ENCODE measurements at regions not wholly inside any gene's neighbourhood (a gene's known extent, or its start where the extent isn't known, plus 50 kb on each side); places are given as distances from the start of the nearest gene placed in this dataset.

DNA sequence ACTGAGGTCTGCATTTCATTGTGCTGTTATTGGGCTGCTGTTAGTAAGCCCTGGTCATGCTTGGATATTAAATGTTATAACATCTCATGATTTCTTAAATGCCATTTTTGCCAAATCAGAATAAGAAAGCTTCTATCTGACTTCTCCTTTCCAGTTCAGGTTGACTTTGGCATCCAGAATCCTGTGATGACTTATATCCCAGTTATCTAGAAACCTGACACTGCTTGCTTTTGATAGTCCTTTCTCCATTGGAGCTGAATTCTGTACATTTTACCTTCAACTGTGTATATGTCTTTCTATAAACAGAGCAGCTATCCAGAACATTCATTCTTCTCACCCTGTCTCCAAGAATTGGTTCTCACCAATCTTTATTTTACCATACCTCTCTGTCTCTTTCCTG lies 257.7 kb upstream of the GNPDA2 start:
- ChIA-PET CTCF (interaction anchor here (1.3 kb wide), 1 partner anchor 21 kb away, joined by 3 read pairs; no protein-coding TSS in a partner anchor), SMC1A (ENCODE audit: uncharacterized antibody, unreplicated experiment) (interaction anchor here (0.9 kb wide), 1 partner anchor 63 kb away, joined by 3 read pairs; no protein-coding TSS in a partner anchor), POLR2A (no interaction called here), RAD21 (ENCODE audit: unreplicated experiment) (no interaction called here)
- no peaks in the 10 kb centered on the region for H3K4me1 ChIP-seq (ENCODE audit: control insufficient read depth, insufficient read depth, low read length)
- no TSS peak for BruUV-seq (replicated peaks)
- H2AFZ ChIP-seq (ENCODE audit: control insufficient read depth, low read depth, low read length) = no peak overlapping the region
- in situ Hi-C loops (cut with MboI) (no loop called here), intact Hi-C loops (cut with micrococcal nuclease; ENCODE audit: unreplicated experiment) (no loop called here)
- no peaks in the 10 kb centered on the region for H3K36me3 ChIP-seq (ENCODE audit: control insufficient read depth in 2 of 2, insufficient read depth in 2 of 2, low read length in 1 of 2)
- FAIRE-seq = no peak
- no peak overlapping the region for H3K9ac ChIP-seq (ENCODE audit: control insufficient read depth, insufficient read depth, low read length)
- H3K4me3 ChIP-seq = no peak overlapping the region
- ATAC-seq = no peak
- no peak overlapping the region for H3K27ac ChIP-seq (ENCODE audit: control insufficient read depth, insufficient read depth)
- H3K27me3 ChIP-seq (replicated peaks in 1 of 2; ENCODE audit: control insufficient read depth in 2 of 2, insufficient read depth in 2 of 2, low read length in 1 of 2) = no peaks in the 10 kb centered on the region
- H4K20me1 ChIP-seq (ENCODE audit: control insufficient read depth, insufficient read depth) = no peaks in the 10 kb centered on the region
- no peak overlapping the region for H3K4me2 ChIP-seq (ENCODE audit: control insufficient read depth, insufficient read depth)
- H3K79me2 ChIP-seq (ENCODE audit: control insufficient read depth, insufficient read depth, low read length) = no peaks in the 10 kb centered on the region
- DNase-seq (ENCODE audit: low read depth, low spot score) = no peak
- TF ChIP-seq, protein P1, sequence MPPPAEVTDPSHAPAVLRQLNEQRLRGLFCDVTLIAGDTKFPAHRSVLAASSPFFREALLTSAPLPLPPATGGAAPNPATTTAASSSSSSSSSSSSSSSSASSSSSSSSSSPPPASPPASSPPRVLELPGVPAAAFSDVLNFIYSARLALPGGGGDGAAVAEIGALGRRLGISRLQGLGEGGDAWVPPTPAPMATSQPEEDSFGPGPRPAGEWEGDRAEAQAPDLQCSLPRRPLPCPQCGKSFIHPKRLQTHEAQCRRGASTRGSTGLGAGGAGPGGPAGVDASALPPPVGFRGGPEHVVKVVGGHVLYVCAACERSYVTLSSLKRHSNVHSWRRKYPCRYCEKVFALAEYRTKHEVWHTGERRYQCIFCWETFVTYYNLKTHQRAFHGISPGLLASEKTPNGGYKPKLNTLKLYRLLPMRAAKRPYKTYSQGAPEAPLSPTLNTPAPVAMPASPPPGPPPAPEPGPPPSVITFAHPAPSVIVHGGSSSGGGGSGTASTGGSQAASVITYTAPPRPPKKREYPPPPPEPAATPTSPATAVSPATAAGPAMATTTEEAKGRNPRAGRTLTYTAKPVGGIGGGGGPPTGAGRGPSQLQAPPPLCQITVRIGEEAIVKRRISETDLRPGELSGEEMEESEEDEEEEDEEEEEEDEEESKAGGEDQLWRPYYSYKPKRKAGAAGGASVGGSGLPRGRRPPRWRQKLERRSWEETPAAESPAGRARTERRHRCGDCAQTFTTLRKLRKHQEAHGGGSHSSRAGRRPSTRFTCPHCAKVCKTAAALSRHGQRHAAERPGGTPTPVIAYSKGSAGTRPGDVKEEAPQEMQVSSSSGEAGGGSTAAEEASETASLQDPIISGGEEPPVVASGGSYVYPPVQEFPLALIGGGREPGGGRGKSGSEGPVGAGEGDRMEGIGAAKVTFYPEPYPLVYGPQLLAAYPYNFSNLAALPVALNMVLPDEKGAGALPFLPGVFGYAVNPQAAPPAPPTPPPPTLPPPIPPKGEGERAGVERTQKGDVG (CRISPR knock-in tag; IDR thresholded peaks at IDR 0.05) = no peak
- TF ChIP-seq CHD1 (IDR thresholded peaks at IDR 0.05; ENCODE audit: low read depth, low read length) (no peak), ASH2L (IDR thresholded peaks at IDR 0.05; ENCODE audit: borderline replicate concordance, low read depth) (no peak)
- no peaks in the 10 kb centered on the region for H3K9me3 ChIP-seq (replicated peaks; ENCODE audit: control insufficient read depth, insufficient read depth, low read length)

- SMC1A ChIA-PET (ENCODE audit: uncharacterized antibody, unreplicated experiment) = interaction anchor here (1.0 kb wide), 1 partner anchor 14 kb away, joined by 3 read pairs; no protein-coding TSS in a partner anchor
- no TSS peak for BruUV-seq (replicated peaks)
- Histone ChIP-seq H3K4me3 (no peak overlapping the region), H3K27me3 (replicated peaks in 1 of 2; ENCODE audit: control insufficient read depth in 2 of 2, insufficient read depth in 2 of 2, low read length in 1 of 2) (no peaks in the 10 kb centered on the region), H3K27ac (ENCODE audit: control insufficient read depth, insufficient read depth) (no peak overlapping the region), H2AFZ (ENCODE audit: control insufficient read depth, low read depth, low read length) (no peak overlapping the region), H3K4me2 (ENCODE audit: control insufficient read depth, insufficient read depth) (no peak overlapping the region), H3K4me1 (ENCODE audit: control insufficient read depth, insufficient read depth, low read length) (no peaks in the 10 kb centered on the region), H3K79me2 (ENCODE audit: control insufficient read depth, insufficient read depth, low read length) (no peaks in the 10 kb centered on the region), H4K20me1 (ENCODE audit: control insufficient read depth, insufficient read depth) (no peaks in the 10 kb centered on the region), H3K9me3 (replicated peaks; ENCODE audit: control insufficient read depth, insufficient read depth, low read length) (no peaks in the 10 kb centered on the region), H3K9ac (ENCODE audit: control insufficient read depth, insufficient read depth, low read length) (no peak overlapping the region), H3K36me3 (ENCODE audit: control insufficient read depth in 2 of 2, insufficient read depth in 2 of 2, low read length in 1 of 2) (no peaks in the 10 kb centered on the region)
- 0% methylated on average over 2 of the region's 2 CpGs for WGBS (ENCODE audit: insufficient coverage, insufficient replicate concordance, low lambda C conversion rate, missing lambda C conversion rate)
- in situ Hi-C loops (cut with MboI) = no loop called here
- CTCF ChIA-PET = interaction anchor here (1.3 kb wide), 1 partner anchor 22 kb away, joined by 3 read pairs; no protein-coding TSS in a partner anchor
- no peak for FAIRE-seq
- intact Hi-C loops (cut with micrococcal nuclease; ENCODE audit: unreplicated experiment) = no loop called here
- DNase-seq (ENCODE audit: low read depth, low spot score) = no peak
- RAD21 ChIA-PET (ENCODE audit: unreplicated experiment) = no interaction called here
- no peak for ATAC-seq
- POLR2A ChIA-PET = no interaction called here
- TF ChIP-seq BRCA1 (IDR thresholded peaks at IDR 0.05; ENCODE audit: low read depth, low read length) (no peak), CBX5 (IDR thresholded peaks at IDR 0.05; ENCODE audit: low read depth) (no peak), LARP7 (IDR thresholded peaks at IDR 0.05) (no peak), STAT3 (IDR thresholded peaks at IDR 0.05; ENCODE audit: low read depth, low read length) (no peak), EED (IDR thresholded peaks at IDR 0.05; ENCODE audit: low read depth) (no peak), NFYB (IDR thresholded peaks at IDR 0.05; ENCODE audit: insufficient read depth, low read depth, low read length) (no peak), BACH1 (IDR thresholded peaks at IDR 0.05; ENCODE audit: borderline replicate concordance) (no peak), MTA2 (IDR thresholded peaks at IDR 0.05; ENCODE audit: low read depth) (no peak)
- TF ChIP-seq, protein P2, sequence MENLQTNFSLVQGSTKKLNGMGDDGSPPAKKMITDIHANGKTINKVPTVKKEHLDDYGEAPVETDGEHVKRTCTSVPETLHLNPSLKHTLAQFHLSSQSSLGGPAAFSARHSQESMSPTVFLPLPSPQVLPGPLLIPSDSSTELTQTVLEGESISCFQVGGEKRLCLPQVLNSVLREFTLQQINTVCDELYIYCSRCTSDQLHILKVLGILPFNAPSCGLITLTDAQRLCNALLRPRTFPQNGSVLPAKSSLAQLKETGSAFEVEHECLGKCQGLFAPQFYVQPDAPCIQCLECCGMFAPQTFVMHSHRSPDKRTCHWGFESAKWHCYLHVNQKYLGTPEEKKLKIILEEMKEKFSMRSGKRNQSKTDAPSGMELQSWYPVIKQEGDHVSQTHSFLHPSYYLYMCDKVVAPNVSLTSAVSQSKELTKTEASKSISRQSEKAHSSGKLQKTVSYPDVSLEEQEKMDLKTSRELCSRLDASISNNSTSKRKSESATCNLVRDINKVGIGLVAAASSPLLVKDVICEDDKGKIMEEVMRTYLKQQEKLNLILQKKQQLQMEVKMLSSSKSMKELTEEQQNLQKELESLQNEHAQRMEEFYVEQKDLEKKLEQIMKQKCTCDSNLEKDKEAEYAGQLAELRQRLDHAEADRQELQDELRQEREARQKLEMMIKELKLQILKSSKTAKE (IDR thresholded peaks at IDR 0.05; ENCODE audit: low read depth, poor library complexity, severe bottlenecking) = no peak
- TF ChIP-seq, protein P3, sequence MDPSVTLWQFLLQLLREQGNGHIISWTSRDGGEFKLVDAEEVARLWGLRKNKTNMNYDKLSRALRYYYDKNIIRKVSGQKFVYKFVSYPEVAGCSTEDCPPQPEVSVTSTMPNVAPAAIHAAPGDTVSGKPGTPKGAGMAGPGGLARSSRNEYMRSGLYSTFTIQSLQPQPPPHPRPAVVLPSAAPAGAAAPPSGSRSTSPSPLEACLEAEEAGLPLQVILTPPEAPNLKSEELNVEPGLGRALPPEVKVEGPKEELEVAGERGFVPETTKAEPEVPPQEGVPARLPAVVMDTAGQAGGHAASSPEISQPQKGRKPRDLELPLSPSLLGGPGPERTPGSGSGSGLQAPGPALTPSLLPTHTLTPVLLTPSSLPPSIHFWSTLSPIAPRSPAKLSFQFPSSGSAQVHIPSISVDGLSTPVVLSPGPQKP (IDR thresholded peaks at IDR 0.05; ENCODE audit: low read depth, low read length) = no peak
Observed at GRCh38 chr4:44983083-44983482, 256.7 kb upstream of the GNPDA2 start.

All from GM12878 (cell line).